HG02678 (cell line): ENCODE measurements at regions not wholly inside any gene's neighbourhood (a gene's known extent, or its start where the extent isn't known, plus 50 kb on each side); places are given as distances from the start of the nearest gene placed in this dataset.

Experiments
- ATAC-seq: cut with Tn5 transposase; IDR thresholded peaks from one replicate; pipeline ENCODE4 v1.9.1; 2021; ENCODE audit warnings: mild to moderate bottlenecking, moderate library complexity; ENCODE audit not compliant: unreplicated experiment

GRCh38 chr1:187078916-187079315, 250.2 kb downstream of the PLA2G4A start:
- no peak for ATAC-seq

- no peak for ATAC-seq
Measured at GRCh38 chr1:187079330-187079729, 250.6 kb downstream of the PLA2G4A start.

GRCh38 chr1:187091666-187092065, 262.9 kb downstream of the PLA2G4A start:
- ATAC-seq: no peak

DNA sequence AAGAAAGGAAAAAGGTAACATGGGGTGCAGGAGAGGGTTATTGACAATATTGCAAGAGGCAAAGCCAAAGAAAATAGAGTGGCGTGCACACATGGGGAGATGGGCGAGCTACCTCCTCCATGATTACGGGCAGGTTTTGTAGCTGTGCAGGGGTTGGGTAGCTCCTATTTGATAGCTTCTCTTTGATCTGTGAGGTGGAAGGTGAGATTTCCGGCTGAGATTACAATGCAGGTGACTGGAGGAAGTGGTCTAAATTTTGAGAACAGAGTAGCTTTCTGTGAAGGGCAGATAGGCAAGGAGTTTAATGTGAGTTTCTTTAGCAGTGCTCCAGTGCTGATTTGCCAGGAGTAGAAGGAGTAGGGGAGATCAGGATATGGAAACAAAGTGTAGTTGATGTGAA, 263.4 kb downstream of the PLA2G4A start:
- no peak for ATAC-seq

- no peak for ATAC-seq
Measured at GRCh38 chr1:187096689-187097088, 267.9 kb downstream of the PLA2G4A start.

GRCh38 chr1:187110351-187110750, 281.6 kb downstream of the PLA2G4A start:
- no peak for ATAC-seq

GRCh38 chr1:187114792-187115191, 286.0 kb downstream of the PLA2G4A start:
- no peak for ATAC-seq

DNA sequence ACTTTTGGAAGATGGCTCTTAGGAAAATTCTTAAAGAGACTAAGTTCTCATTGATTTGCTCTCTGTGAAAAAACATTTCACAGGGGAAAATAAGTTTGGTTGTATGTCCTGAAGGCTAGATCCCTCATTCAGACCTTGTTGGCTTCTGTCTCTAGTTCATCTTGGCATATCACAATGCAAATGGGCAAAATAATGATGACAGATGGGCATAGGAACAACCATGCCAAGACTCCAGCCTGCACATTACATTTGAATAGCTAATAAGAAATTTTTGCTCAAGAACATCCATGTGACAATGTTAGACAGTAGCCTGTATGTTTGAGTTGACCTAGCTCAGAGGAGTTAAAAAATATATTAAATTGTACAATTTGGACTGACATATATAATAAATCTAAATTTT, 292.9 kb downstream of the PLA2G4A start:
- ATAC-seq: no peak

- no peak for ATAC-seq
Measured at GRCh38 chr1:187122566-187122965, 293.8 kb downstream of the PLA2G4A start.

DNA sequence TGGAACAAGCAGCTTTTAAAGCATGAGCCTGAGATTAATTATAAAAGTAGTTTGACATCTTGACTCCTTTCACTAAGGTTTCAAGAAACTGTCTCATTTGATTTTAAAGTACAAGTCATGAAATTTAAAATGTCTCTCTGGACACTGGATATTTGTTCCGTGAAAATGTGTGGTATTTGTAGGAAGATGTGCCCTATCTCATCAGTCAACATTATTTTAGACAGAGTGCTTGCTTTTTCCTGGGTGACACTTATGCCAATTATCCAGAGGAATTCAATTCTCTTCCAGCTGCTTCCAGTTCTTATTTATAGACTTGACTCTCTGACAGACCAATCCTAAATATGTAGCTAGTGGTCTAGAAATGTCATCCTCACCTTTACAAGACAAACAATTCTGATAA, 300.4 kb downstream of the PLA2G4A start:
- no peak for ATAC-seq

DNA sequence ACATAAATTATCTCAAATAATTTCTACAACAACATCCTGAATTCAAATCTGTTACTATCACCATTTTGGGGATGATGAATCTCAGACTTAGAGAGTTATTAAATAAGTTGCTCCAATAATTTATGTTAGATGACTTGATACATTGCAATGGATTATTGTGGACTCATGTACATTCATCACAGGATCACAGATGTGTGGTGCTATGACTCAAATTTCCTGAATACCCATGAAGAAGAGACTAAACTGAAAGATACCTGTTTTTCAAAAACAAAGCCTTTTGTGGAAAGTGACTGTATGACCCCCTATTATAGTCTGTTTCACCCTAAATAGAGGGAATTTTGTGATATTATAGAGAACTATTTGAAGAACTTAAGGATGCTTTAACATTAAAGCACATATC, 315.0 kb downstream of the PLA2G4A start:
- ATAC-seq: no peak

DNA sequence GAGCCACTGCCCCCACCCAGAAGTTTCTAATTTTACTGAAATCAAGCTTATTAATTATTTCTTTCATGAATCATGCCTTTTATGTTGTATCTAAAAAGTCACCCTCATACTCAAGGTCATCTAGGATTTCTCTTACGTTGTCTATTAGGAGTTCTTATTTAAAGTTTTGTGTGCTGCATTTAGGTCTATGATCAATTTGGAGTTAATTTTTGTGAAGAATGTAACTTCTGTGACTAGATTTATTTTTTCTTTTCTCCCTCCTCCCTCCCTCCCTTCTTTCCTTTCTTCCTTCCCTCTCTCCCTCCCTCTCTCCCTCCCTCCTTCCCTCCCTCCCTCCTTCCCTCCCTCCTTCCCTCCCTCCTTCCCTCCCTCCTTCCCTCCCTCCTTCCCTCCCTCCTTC, 317.6 kb downstream of the PLA2G4A start:
- no peak for ATAC-seq

GRCh38 chr1:187151555-187151954, 322.8 kb downstream of the PLA2G4A start:
- no peak for ATAC-seq

DNA sequence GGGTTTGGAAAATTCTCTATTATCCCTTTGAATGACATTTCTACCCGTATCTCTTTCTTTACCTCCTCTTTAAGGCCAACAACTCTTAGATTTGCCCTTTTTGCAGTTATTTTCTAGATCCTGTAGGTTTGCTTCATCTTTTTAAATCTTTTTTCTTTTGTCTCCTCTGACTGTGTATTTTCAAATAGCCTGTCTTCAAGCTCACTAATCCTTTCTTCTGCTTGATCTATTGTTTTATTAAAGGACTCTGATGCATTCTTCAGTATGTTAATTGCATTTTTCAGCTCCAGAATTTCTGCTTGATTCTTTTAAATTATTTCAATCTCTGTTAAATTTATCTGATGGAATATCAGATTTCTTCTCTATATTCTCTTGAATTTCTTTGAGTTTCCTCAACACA, 324.3 kb downstream of the PLA2G4A start:
- ATAC-seq: no peak

DNA sequence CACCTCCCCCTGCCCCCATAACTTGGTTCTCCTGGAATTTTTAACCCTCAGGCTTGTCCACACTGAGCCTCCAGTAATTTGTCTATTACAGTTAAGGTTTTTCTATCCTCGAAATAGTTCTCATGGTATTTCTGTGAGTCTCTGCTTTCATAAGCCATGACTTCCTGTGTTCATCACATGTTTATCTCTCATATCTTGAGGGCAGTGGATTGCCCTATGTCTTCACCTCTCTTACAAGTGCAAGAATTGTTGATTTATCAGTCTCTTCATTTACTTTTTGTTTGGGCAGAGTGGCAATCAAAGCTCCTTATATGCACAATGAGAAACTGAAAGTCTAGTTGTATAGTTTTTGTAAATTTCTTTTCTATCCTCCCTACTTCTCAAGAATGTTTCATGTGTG, 328.4 kb downstream of the PLA2G4A start:
- no peak for ATAC-seq

- no peak for ATAC-seq
Measured at GRCh38 chr1:187157552-187157951, 328.8 kb downstream of the PLA2G4A start.

- no peak for ATAC-seq
Measured at GRCh38 chr1:187167555-187167954, 338.8 kb downstream of the PLA2G4A start.

DNA sequence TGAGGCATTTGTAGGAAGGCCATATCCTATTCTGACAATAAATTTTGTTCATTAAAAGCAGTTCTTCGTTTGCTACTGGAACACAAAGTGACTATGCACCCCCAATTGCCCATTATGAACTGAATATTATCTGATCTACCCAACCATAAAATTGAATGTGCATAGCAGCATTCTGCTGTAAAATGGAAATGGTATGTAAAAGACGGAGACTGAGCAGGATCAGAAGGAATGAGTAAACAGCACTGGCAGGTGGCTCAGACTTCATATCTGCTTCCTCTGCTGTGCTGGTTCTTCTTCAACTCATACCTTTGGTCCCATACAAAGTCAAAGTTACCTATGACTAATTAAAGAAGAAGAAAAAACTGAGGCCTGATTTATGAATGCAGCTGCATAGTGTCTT, 339.5 kb downstream of the PLA2G4A start:
- no peak for ATAC-seq

DNA sequence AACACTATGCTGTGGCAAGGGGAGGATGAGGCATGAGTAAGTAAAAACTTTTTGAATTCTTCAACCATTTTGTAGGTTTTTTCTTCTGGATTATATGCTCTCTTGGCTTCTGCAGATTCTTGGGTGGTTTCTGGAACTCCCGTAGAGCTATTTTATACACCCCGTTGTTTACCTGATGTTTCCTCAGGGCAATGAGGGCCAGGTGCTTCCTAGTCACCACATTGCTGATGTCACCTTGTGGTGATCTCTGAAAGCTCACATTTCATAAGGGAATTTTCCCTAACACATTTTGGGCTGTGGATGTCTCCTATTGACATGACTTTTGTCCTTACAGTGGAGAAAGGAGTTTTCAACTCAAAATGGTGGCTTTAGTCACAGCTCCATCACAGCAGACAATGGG, 356.6 kb downstream of the PLA2G4A start:
- ATAC-seq: no peak

DNA sequence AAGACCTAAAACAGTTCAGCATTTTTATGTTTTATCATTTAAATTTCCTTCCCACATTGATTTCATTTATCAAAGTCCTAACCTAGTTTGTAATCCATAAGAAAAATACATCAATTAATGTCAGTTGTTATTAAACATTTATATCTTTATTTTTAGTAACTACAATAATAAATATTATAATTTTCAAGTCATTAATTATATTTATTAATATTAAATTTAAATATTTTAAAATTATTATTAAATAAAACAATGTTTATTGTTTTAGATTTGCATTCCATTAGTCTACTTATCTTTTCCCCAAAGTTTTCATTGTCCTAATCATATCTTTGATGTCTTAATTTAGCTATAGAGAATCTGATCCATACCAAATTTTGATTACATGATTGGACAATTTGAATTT, 368.9 kb downstream of the PLA2G4A start:
- no peak for ATAC-seq

GRCh38 chr1:187203257-187203656, 374.5 kb downstream of the PLA2G4A start:
- no peak for ATAC-seq

- ATAC-seq: no peak
Measured at GRCh38 chr1:187212377-187212776, 383.6 kb downstream of the PLA2G4A start.

DNA sequence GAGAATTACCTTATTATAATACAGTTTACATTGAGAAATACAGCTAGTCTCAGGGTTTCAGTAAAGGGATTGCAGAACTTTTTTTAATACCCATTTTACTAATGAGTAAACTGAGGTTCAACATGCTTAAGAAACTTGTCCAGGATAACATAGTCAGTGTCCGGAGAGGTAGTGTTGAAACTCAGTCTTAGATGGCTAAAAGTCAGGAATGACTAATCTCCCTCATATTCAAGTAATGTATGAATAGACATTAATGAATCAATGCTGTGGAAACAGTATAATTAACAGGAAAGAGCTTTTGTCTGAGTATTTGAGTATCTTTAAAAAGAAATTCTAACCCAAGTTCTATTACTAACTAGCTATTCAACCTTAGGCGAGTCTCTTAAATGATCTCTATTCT, 397.6 kb downstream of the PLA2G4A start:
- ATAC-seq: no peak

- ATAC-seq: no peak
Measured at GRCh38 chr1:187228790-187229189, 400.0 kb downstream of the PLA2G4A start.
